Mononuclear cell (primary cell): ENCODE measurements at regions not wholly inside any gene's neighbourhood (a gene's known extent, or its start where the extent isn't known, plus 50 kb on each side); places are given as distances from the start of the nearest gene placed in this dataset.

Experiments used
- H3K27me3 ChIP-seq: 2 replicates; pipeline ENCODE4 v1.6.0; 2011; ENCODE audit warnings: low read length, control low read depth; ENCODE audit not compliant: insufficient read depth
- H3K4me1 ChIP-seq: 2 replicates; pipeline ENCODE4 v1.5.1; 2011; ENCODE audit warnings: mild to moderate bottlenecking, low read length, control low read depth; ENCODE audit not compliant: insufficient read depth
- H3K4me3 ChIP-seq: 2 replicates; pipeline ENCODE4 v1.5.1; 2011; ENCODE audit warnings: mild to moderate bottlenecking, low read length, moderate library complexity
- H3K9me3 ChIP-seq: 2 replicates; pipeline ENCODE4 v1.5.1; 2011; ENCODE audit warnings: low read depth, mild to moderate bottlenecking, control low read depth, low read length

DNA sequence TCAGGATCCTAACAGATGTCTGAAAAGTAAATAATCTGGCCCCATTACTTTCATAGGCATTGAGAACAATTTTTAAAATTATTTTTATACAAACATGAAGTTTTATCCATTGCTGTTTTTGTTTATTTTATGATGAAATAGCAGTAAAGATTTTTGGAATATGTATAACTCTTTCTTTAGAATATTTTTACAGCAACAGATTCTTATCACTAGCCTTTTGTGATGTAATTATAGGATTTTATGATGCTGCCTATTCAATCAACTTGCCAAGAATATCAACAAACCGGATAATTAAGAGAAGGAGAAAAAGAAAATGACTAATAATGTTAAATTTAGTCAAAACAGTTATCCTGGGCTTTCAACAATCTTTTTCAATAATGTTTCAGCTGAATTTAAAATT is 386.3 kb downstream of the ZIC1 start:
- Histone ChIP-seq H3K4me1 (no peaks in the 10 kb centered on the region), H3K9me3 (no peaks in the 10 kb centered on the region), H3K4me3 (no peak overlapping the region), H3K27me3 (no peaks in the 10 kb centered on the region)

DNA sequence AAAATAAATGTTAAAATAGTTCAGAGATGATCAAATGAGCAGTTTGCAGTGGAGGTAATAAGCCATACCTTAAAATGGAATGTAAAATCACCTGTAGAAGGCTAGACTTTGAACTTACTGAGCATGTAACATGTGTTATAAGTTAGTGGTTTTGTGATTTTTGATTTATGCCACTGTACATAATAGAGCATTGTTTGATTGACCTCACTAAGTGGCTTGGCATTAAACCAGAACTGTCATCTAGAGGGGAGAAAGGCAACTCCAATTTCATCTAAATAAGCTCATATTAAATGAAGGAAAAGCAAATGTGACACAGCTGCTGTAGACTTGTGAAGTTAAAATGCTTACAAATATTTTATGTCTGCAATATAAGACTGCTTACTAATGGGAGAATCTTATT is 387.9 kb downstream of the ZIC1 start:
- Histone ChIP-seq H3K4me1 (no peaks in the 10 kb centered on the region), H3K4me3 (no peak overlapping the region), H3K9me3 (no peaks in the 10 kb centered on the region), H3K27me3 (no peaks in the 10 kb centered on the region)

DNA sequence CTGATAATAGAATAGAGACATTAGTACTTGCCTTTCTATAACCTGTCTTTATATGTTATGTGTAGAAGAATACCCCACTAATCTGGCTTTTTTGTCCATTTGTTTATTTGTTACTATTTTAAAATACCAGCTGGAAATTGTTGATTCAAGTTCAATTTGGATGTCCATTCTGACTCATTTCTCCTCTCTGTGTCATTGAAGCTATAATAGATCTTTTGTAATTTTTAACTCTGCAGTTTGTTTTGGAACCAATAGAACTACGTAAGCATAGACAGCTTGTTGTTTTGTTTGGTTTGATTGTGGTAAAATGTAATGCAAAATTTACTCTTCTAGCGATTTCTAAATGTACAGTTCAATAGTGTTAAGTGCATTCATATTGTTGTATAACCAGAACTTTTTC is 390.4 kb downstream of the ZIC1 start:
- H3K4me3 ChIP-seq, result no peak overlapping the region
- no peaks in the 10 kb centered on the region for H3K27me3 ChIP-seq
- no peaks in the 10 kb centered on the region for H3K9me3 ChIP-seq
- H3K4me1 ChIP-seq, result no peaks in the 10 kb centered on the region

DNA sequence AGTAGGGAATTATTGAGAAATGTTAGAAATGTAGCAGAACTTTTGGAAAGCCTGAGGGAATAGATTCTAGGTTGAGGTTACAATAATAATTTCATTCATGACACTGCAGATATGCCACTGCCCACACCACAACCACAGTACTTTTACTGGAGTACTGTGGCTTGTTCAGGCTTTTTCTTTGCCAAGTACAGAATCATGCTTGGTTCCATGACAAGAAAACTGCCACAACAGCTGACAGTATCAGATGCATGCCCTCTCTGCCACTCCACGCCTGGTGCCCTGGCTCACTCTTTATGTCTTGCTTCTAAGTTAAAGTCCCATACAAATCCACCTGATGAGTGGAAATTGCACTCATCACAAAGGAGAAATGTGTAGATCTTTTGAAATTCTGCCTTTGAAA is 398.6 kb downstream of the ZIC1 start:
- Histone ChIP-seq H3K4me1 (no peaks in the 10 kb centered on the region), H3K9me3 (no peaks in the 10 kb centered on the region), H3K4me3 (no peak overlapping the region), H3K27me3 (no peaks in the 10 kb centered on the region)

DNA sequence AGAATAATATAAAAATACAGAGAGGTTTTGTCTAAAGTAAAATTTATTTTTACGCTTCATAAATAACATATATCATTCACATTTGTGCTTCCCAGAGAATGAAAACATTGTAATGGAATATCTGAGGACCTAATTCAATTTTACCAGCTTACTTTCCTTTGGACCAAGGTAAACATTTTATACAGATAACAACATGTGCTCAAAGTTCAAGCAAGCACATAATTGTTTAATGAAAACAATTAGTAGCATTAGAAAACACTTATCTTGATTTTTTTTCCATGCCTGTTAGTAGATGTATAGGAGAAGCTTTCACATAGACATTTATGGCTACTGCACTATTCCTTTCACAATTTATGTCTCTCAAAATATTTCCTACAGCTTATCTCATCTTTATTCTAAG is 400.0 kb downstream of the ZIC1 start:
- H3K4me1 ChIP-seq, result no peaks in the 10 kb centered on the region
- H3K9me3 ChIP-seq, result no peaks in the 10 kb centered on the region
- H3K4me3 ChIP-seq, result no peak overlapping the region
- H3K27me3 ChIP-seq, result no peaks in the 10 kb centered on the region

DNA sequence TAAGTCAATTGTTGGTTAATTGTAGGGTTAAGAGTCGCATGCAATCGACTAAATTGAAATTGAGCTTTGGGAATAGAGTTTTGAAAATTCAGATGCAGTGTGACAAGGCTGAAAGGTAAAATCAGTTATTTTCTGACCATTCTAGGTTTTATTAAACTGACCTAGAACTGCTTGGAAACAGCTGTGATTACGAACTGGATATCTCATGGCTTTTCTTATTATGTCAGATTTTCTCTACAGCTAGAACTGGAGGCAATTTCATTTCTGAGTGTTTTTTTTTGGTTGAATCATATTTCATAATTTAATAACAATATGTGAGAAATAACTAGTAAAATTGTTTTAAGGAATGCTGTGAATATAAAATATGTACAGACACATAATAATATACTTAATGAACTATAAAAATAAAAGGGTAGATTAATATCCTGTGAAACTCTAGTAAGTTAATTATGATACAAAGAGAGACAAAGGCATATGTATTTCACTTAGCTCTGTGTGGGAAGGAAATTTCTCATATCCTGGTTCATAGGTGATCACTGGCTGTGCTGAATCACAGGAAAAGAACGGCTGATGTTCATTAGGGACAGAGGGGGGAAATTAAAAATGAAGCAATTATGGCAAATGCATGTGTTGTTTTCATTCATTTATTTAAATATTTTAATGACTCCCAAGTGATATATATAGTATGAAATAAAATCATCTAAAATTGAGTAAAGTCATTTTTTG is 403.2 kb downstream of the ZIC1 start:
- Histone ChIP-seq H3K4me3 (no peak overlapping the region), H3K4me1 (no peaks in the 10 kb centered on the region), H3K27me3 (no peaks in the 10 kb centered on the region)

DNA sequence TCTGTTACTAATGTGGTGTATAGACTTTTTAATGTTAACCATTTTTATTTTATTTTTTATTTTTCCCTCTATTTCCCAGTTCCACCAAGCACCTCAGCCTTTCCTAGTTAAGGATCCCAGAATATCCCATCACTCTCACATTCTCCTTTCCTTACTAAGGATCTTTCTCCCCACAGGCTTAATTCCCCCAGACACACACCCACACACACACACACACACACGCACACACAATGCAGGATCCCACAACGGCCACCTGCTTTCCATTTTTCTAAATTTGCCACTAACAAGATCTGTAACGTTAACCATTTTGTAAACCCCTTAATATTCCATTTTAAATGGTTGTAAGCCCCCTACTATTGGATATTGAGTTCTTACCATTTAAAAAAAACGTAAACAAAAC is 404.1 kb downstream of the ZIC1 start:
- Histone ChIP-seq H3K27me3 (no peaks in the 10 kb centered on the region), H3K4me3 (no peak overlapping the region), H3K4me1 (no peaks in the 10 kb centered on the region), H3K9me3 (no peaks in the 10 kb centered on the region)

More for the DNA sequence above, 403.2 kb downstream of the ZIC1 start:
- H3K9me3 ChIP-seq, result no peaks in the 10 kb centered on the region

DNA sequence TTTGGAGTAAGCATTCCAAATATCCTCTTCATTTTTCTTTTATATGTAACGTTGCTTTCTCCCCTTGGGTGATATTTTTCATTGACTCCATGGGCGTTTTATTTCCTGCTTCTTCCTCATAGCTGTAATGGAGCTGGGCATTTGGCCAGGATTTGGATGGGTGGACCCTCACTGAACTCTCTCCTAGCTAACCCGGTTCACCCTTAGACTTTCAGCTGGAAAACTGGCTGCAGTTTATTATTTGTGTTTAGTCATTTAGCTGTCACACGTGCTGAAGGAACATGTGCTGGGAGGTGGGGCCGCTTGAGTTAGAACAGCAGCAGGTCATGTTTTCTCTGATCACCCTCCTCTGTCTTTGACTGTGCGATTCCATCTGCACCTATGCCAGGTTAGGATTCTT is 407.6 kb downstream of the ZIC1 start:
- Histone ChIP-seq H3K4me3 (no peak overlapping the region), H3K9me3 (no peaks in the 10 kb centered on the region), H3K4me1 (no peaks in the 10 kb centered on the region), H3K27me3 (no peaks in the 10 kb centered on the region)

DNA sequence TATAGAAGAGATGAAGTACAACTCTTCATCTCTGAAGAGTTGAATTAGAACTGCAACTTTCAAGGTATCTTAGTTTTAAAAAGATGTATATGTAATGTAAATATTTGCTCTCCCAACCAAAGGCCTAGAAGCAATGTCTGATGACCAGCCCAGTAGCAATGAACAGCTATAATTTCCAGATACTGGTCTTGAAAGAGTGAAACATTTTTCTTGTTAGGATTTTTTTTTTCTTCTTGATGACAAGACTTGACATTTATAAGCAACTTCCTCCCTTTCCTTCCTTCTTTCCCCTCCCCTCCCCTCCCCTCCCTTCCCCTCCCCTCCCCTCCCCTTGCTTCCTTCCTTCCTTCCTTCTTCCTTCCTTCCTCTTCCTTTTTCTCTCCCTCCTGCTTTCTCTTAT is 423.4 kb downstream of the ZIC1 start:
- no peaks in the 10 kb centered on the region for H3K4me1 ChIP-seq
- peaks cover 5% of the 10 kb centered on the region for H3K9me3 ChIP-seq
- H3K4me3 ChIP-seq, result no peak overlapping the region
- H3K27me3 ChIP-seq, result no peaks in the 10 kb centered on the region

DNA sequence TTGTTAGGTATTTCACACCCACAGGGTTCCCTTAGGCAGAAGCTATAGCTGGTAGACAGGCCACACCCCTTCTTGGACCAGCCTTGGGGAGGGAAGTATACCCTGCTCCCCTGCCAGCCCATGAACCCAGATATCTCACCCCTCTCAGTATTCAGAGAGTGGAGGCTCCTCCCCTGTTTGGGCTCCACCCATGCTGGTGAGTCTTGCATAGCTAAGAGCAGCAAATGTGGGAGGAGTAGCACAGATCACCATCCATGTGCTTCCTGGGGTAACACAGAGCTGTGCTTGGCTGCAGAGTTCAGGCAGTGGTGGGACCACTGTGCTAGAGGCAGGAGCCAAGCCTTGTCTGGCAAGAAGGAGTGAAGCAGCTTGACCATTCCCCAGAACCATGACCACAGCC is 427.2 kb downstream of the ZIC1 start:
- H3K4me3 ChIP-seq, result no peak overlapping the region
- H3K9me3 ChIP-seq, result peaks cover 5% of the 10 kb centered on the region

DNA sequence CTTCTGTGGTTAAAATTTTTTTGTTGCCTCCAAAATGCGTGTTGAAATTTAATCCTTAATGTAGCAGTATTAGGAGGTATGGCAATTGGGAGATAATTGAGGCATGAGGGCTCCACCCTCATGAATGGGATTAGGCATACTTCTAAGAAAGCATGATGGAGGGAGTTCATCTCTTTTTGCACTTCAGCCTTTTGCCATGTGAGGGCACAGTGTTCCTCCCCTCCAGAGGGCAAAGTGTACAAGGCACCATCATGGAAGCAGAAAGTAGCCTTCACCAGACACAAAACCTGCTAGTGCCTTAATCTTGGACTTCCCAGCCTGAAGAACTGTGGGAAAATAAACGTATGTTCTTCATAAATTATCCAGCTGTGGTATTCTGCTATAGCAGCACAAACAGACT is 429.5 kb downstream of the ZIC1 start:
- Histone ChIP-seq H3K4me1 (no peaks in the 10 kb centered on the region), H3K4me3 (no peak overlapping the region), H3K9me3 (peaks cover 5% of the 10 kb centered on the region), H3K27me3 (no peaks in the 10 kb centered on the region)

More for the DNA sequence above, 427.2 kb downstream of the ZIC1 start:
- Histone ChIP-seq H3K4me1 (no peaks in the 10 kb centered on the region), H3K27me3 (no peaks in the 10 kb centered on the region)

DNA sequence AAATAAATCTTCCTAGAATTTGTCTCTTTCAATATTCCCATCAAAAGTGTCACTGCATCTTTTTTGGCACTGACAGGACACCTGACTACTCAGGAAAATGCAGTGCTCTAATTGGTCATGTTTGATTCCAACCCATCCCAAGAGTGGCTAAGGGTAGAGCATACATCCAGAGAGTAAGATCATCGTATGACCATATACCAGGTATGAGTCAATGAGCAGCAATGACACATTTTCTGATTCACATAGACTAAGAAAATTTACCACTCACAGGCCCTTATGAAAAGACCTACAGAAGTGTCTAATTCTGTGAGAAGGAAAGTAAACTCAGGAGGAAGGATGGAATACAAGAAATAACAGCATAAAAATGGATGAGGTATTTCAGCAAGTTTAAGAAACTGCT is 434.2 kb downstream of the ZIC1 start:
- no peak overlapping the region for H3K4me3 ChIP-seq
- no peaks in the 10 kb centered on the region for H3K27me3 ChIP-seq
- H3K4me1 ChIP-seq, result no peaks in the 10 kb centered on the region
- no peaks in the 10 kb centered on the region for H3K9me3 ChIP-seq

DNA sequence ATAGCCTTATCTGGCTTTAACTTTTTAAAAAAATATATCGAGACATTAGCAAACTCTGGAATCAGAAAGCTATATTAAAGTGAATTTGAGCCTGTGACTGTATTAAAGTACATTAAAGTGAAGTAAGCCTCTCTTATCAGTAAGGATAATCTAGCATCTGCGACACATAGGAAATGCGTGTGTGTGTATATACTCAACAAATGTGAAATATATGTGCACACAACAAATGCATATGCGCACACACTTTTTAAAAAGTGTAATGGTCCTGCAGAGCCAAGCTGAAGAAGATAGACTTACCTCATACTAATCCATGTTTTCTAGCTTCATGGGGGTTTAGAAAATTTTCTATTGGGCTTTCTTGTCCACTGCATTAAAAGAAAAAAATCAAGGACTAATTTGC is 437.1 kb downstream of the ZIC1 start:
- Histone ChIP-seq H3K27me3 (no peaks in the 10 kb centered on the region), H3K9me3 (no peaks in the 10 kb centered on the region), H3K4me1 (no peaks in the 10 kb centered on the region), H3K4me3 (no peak overlapping the region)

DNA sequence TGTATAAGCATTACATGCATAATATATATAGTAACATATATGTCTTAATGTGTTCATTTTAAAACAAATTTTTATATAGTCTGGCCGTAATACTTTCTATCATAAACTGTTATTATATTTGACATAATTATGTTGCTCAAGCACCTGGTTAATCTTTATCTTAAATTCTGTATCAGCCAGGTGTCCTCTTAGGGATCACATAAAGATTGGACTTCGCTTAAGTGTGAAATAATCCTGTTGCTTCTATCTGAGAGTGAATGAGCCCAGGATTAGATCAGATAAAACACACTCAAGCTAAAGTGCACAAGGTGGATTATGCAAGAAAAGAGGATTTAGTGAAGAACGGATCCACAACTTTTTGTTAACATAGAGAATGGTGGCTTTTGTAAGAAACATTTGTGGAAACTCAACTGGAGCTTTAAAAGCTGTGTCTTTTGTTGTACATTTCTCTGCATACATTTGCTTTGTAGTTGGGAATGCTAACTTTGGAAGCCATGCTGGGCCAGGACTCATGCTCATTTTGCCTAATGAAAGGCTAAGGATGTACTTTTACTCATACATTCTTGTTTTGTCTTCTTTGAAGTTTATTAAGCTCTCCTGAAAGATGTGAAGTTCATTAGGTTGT is 437.8 kb downstream of the ZIC1 start:
- H3K9me3 ChIP-seq, result peaks cover under 1% of the 10 kb centered on the region
- H3K4me3 ChIP-seq, result no peak overlapping the region
- H3K4me1 ChIP-seq, result no peaks in the 10 kb centered on the region
- H3K27me3 ChIP-seq, result no peaks in the 10 kb centered on the region

DNA sequence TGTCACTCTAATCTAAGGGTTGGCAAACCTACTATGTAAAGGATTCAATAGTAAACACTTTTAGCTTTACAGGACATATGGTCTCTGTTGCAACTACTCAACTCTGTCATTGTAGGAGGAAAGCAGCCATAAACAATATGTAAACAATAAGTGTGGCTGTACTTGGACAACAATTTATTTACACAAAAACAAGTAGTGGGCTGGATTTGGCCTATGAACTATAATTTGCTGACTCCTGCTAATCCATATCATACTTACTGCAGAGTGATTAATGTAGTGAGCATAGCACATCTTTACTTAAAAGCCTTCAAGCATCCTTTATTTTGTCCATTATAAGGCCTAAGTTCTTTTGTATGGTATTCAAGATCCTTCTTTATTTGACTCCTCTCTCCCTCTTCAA is 441.9 kb downstream of the ZIC1 start:
- H3K4me1 ChIP-seq, result no peaks in the 10 kb centered on the region
- peaks cover 6% of the 10 kb centered on the region for H3K9me3 ChIP-seq
- H3K27me3 ChIP-seq, result no peaks in the 10 kb centered on the region
- H3K4me3 ChIP-seq, result no peak overlapping the region

DNA sequence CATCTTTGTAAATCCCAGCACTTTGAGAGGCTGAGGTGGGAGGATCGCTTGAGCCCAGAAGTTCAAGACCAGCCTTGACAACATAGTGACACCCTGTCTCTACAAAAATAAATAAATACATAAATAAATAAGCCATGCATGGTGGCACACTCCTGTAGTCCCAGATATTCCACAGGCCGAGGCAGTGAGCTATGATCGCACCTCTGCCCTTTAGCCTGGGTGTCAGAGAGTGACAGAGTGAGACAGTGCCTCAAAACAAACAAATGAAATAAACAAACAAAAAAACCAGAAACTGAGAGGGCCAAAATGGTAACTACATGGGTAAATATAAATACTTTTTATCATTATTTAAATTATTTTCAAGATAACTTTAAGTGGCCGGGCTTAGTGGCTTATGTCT is 445.4 kb downstream of the ZIC1 start:
- no peak overlapping the region for H3K4me3 ChIP-seq
- no peaks in the 10 kb centered on the region for H3K4me1 ChIP-seq
- peaks cover 6% of the 10 kb centered on the region for H3K9me3 ChIP-seq
- H3K27me3 ChIP-seq, result no peaks in the 10 kb centered on the region
